GM12891 (cell line): ENCODE measurements at regions not wholly inside any gene's neighbourhood (a gene's known extent, or its start where the extent isn't known, plus 50 kb on each side); places are given as distances from the start of the nearest gene placed in this dataset.
"Not testable (repeated sequence)": the region's sequence is repeated elsewhere in the genome, so short reads cannot be mapped to it uniquely, and the experiment has no call there.

Experiments used
- DNase-seq: peaks from one replicate; pipeline ENCODE4 v3.0.0; 2011; ENCODE audit warnings: low spot score; ENCODE audit not compliant: insufficient read length
- FAIRE-seq: peaks from 2 replicates; lab custom pipeline; 2011; peaks lifted over from hg19 to GRCh38; lab: Jason Lieb, UNC
- PAX5 ChIP-seq: IDR thresholded peaks from 2 replicates; pipeline ENCODE4 v1.6.1; 2011; ENCODE audit warnings: low read length, moderate library complexity, mild to moderate bottlenecking; ENCODE audit not compliant: insufficient read depth, severe bottlenecking
- POLR2A ChIP-seq: IDR thresholded peaks from 2 replicates; pipeline ENCODE4 v1.6.1; 2011; ENCODE audit warnings: low read depth, low read length, control low read depth
- POLR2AphosphoS5 ChIP-seq: IDR thresholded peaks from 2 replicates; pipeline ENCODE4 v1.6.1; 2011; ENCODE audit warnings: low read depth, low read length, control low read depth
- POU2F2 ChIP-seq: IDR thresholded peaks from 2 replicates; pipeline ENCODE4 v1.6.1; 2011; ENCODE audit warnings: low read depth, mild to moderate bottlenecking, control low read depth, low read length, moderate library complexity
- SPI1 ChIP-seq: IDR thresholded peaks from 2 replicates; pipeline ENCODE4 v1.6.1; 2011; ENCODE audit warnings: low read depth, low read length, control low read depth
- TAF1 ChIP-seq: IDR thresholded peaks from 2 replicates; pipeline ENCODE4 v1.6.1; 2011; ENCODE audit warnings: low read depth, low read length, control low read depth

DNA sequence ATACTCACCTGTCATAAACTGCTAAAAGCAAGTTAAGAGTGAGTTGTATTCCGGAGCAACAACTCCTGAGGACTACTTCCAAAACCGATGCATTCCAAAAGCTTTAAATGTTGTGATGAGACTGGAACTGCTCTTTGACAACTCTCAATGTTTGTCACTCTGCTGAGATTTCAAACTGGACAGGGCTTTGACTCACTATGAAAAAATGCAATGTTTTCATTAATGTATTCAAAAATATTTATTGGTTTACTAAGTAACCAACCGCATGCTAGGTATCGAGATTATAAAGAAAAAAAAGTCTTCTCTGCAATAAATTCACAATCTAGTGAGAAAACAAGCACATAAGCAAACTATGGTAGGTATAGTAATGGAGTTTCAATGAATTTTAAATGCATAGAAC, 107.9 kb upstream of the GNAI1 start:
- FAIRE-seq (no peak), DNase-seq (no peak)
- no peak for TF ChIP-seq POLR2AphosphoS5
- no peak for TF ChIP-seq POLR2A
- no peak for TF ChIP-seq POU2F2
- no peak for TF ChIP-seq PAX5
- no peak for TF ChIP-seq SPI1
- no peak for TF ChIP-seq TAF1

DNA sequence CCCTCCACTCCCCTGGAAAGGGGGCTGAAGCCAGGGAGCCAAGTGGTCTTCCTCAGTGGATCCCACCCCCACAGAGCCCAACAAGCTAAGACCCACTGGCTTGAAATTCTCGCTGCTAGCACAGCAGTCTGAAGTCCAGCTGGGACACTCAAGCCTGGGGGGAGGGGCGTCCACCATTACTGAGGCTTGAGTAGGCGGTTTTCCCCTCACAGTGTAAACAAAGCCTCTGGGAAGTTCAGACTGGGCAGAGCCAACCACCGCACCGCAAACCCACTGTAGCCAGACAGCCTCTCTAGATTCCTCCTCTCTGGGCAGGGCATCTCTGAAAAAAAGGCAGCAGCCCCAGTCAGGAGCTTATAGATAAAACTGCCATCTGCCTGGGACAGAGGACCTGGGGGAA, 114.4 kb upstream of the GNAI1 start:
- FAIRE-seq, DNase-seq: not testable (repeated sequence)

DNA sequence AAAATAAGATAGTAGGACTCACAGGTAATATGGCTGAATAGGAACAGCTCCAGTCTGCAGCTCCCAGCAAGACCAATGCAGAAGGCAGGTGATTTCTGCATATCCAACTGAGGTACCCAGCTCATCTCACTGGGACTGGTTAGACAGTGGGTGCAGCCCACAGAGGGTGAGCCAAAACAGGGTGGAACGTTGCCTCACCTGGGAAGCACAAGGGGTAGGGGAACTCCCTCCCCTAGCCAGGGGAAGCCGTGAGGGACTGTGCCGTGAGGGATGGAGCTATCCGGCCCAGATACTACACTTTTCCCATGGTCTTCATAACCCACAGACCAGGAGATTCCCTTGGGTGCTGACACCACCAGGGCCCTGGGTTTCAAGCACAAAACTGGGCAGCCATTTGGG, 114.8 kb upstream of the GNAI1 start:
- DNase-seq, FAIRE-seq: not testable (repeated sequence)

DNA sequence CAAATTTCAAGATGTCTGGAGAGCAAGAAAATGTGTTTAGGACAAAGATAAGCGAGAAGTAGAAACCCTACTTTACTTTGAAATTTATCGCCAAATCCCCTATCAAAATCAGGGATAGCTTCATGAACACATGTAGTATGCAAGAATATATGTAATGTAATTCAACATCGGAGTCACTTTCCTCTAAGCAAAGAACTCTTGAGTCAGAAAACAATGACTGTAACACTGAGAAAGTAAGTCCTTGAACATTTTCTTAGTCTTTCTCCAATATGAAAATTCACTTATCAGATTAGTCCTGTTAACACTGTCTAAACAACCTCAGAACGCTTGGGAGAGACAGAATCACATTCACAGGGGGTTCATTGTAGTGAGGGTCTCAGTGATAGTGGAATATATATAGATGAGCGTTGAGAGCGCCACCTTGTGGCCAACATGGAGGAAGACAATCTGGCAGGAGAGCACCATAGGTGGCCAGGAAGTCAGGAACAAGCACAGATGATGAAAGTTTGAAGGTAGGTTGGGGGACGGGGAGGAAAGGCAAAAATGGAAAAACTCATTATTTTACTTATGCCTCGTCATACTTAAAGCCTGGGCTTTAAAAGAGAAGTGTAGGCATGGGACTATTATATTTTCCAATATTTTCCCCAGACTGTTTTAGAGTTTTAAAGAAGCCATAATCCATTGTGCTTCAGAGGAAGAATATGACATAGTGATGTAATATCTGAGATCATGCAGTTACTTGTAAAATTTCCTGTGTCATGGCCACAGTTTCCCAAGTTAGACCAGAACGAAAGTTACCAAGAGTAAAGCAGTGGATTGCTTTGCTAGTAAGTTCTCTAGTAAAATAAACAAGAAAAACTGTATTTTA, 115.5 kb upstream of the GNAI1 start:
- DNase-seq = peak; percentile 30
- TF ChIP-seq POLR2AphosphoS5 (no peak), POU2F2 (no peak), TAF1 (no peak), POLR2A (no peak), SPI1 (no peak), PAX5 (no peak)
- peak; percentile 16 for FAIRE-seq

GRCh38 chr7:80017101-80017698, 117.4 kb upstream of the GNAI1 start:
- DNase-seq (no peak), FAIRE-seq (no peak)
- TF ChIP-seq POLR2AphosphoS5 (no peak), PAX5 (no peak), POLR2A (no peak), POU2F2 (no peak), TAF1 (no peak), SPI1 (no peak)

- DNase-seq = no peak
These were observed 120.1 kb upstream of the GNAI1 start for GRCh38 chr7:80014511-80014910.

DNA sequence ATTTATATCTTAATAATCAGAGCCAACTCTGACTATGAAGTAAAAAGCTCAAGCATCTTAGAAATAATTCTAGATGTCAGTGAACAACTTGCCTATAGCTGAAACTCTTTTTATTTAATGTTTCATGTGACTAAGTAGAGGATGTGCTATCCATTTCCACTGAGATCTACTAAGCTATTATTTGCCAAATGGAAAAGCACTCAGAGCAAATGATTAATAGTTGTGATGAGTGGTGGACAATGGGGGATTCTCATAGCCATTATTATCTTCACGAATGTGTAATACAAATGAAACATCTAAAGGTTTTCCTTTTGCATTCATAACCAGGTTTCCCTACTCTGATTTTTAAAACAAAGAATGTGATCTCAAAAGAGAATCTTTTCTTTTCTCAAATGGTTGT, 126.6 kb upstream of the GNAI1 start:
- no peak for FAIRE-seq
- TF ChIP-seq POLR2A (no peak), TAF1 (no peak), SPI1 (no peak), PAX5 (no peak), POLR2AphosphoS5 (no peak), POU2F2 (no peak)
- DNase-seq = no peak

More at GRCh38 chr7:80014511-80014910, 120.1 kb upstream of the GNAI1 start:
- TF ChIP-seq SPI1 (no peak), POU2F2 (no peak), POLR2A (no peak), PAX5 (no peak)
- FAIRE-seq = no peak

- TF ChIP-seq POLR2A (no peak), PAX5 (no peak), TAF1 (no peak), POU2F2 (no peak), SPI1 (no peak), POLR2AphosphoS5 (no peak)
- FAIRE-seq = no peak
- DNase-seq = no peak
These were observed 131.8 kb upstream of the GNAI1 start for GRCh38 chr7:80002865-80003264.

DNA sequence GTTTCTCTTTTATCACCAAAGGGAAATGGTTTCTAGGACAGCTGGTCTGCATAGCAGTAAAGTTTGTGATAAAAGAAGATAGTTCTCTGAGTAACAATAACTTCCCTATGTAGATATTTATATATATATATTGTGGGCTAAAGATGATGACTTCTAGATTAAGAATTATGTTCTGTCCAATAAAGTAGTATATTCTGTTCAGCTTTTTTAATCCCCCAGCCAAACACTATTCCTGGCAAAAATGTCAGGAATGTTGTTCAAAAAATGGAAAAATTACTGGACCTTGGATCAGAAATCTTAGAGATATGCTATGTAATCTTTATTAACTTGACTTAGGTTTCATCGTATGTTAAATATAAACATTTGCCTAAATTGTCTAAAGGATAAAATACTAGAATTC, 136.3 kb upstream of the GNAI1 start:
- DNase-seq (no peak), FAIRE-seq (no peak)
- TF ChIP-seq POLR2A = no peak
- no peak for TF ChIP-seq SPI1
- no peak for TF ChIP-seq PAX5
- no peak for TF ChIP-seq POLR2AphosphoS5
- no peak for TF ChIP-seq POU2F2
- TF ChIP-seq TAF1 = no peak

GRCh38 chr7:79997345-79997744, 137.3 kb upstream of the GNAI1 start:
- DNase-seq (no peak), FAIRE-seq (no peak)
- TF ChIP-seq POLR2A (no peak), TAF1 (no peak), SPI1 (no peak), POU2F2 (no peak), POLR2AphosphoS5 (no peak), PAX5 (no peak)

DNA sequence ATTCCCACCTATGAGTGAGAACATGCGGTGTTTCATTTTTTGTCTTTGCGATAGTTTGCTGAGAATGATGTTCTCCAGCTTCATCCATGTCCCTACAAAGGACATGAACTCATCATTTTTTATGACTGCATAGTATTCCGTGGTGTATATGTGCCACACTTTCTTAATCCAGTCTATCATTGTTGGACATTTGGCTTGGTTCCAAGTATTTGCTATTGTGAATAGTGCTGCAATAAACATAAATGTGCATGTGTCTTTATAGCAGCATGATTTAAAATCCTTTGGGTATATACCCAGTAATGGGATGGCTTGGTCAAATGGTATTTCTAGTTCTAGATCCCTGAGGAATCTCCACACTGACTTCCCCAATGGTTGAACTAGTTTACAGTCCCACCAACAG, 138.9 kb upstream of the GNAI1 start:
- not testable (repeated sequence) for DNase-seq, FAIRE-seq
